ENCODE measurements at regions not wholly inside any gene's neighbourhood (a gene's known extent, or its start where the extent isn't known, plus 50 kb on each side); places are given as distances from the start of the nearest gene placed in this dataset.
"Not testable (repeated sequence)": the region's sequence is repeated elsewhere in the genome, so short reads cannot be mapped to it uniquely, and the experiment has no call there.

DNA sequence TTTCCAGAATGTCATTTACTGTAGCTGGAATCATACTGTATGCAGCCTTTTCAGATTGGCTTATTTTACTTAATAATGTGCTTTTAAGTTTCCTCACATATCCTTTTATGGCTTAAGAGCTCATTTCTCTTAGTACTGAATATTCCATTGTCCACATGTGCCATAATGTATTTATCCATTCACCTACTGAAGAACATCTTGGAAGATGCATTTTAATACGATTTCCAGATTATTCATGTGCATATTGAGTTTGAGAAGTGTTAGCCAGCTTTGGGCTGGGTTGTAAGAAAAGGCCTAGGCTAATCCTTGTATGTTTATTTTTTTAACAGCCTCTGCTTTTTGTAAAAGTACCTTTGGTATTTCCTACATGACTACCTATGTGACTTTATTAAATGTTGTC is 109.3 kb upstream of the MDFIC start:
- DNase-seq: no peak

DNA sequence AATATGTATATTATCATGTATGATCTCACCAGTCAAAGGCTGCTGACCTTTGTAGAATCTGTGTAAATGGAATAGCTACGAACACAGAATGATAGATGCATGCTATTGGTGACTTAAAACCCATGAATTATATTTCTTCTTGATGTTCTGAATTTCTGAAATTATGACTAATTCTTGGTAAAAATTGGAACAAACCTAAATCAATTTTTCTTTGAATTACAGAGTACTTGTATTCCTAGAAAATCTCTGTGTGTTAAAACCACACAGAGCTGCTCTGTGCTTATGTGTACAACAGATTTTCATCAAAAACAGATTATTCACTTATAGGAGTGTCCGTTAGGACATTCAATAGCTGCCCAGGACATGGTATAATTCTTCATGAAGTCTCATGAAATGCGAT is 108.3 kb upstream of the MDFIC start:
- no peak for DNase-seq

DNA sequence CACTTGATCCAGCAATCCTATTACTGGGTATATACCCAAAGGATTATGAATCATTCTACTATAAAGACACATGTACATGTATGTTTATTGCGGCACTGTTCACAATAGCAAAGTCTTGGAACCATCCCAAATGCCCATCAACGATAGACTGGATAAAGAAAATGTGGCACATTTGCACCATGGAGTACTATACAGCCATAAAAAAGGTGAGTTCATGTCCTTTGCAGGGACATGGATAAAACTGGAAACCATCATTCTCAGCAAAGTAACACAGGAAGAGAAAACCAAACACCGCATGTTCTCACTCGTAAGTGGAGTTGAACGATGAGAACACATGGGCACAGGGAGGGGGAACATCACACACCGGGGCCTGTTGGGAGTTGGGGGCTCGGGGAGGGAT is 104.9 kb upstream of the MDFIC start:
- DNase-seq: not testable (repeated sequence)

DNA sequence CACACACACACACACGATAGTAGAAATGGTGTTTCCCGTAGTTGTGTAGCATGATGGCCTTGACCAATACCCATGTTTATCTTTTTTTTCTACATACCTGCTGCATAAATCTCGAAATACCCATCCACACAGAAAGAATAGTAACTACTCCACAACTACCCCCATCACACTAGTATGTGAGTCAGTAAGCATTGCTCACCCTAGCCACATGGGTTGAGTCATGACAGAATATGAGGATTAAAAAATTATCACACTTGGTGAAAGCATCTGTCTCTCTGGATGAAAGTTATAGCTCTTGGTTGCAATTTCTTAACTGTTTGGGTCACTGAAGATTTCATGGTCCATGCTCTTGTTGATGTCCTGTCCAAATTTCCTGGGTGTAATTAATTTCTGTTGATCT is 103.4 kb upstream of the MDFIC start:
- DNase-seq: no peak

DNA sequence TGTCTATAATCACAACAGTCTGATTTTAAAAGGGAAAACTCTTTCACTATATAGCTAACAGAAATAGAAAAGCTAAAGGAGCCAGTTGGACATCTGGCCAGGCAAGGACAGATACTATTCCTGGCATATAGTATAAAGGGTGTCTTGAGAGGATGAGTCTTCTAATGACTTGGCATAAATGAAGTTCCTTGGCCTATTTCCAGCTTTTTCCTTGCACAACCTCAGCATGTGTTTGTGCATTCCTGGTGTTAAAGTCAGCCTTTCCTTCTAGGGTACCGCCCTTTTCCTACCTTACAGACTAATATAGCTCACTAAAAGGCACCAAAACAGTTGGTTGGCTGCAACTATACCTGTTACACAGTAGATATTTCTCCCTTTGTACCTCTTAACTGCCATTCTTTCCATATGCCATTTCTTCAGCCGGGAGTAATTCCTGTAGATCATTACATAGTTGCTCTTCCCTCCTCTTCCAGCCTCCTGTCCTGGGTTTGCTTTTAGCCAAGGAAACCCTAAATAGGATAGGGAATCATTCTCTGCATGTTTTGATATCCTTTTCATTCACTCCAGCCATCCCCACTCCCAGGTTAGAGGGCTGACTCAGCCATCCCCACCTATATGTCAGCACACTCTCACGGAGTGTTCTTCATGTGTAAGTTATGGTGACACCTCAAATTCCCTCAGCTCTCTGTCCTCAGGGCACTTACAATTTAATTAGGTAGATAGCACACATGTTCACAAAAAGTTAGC is 102.1 kb upstream of the MDFIC start:
- DNase-seq: no peak

DNA sequence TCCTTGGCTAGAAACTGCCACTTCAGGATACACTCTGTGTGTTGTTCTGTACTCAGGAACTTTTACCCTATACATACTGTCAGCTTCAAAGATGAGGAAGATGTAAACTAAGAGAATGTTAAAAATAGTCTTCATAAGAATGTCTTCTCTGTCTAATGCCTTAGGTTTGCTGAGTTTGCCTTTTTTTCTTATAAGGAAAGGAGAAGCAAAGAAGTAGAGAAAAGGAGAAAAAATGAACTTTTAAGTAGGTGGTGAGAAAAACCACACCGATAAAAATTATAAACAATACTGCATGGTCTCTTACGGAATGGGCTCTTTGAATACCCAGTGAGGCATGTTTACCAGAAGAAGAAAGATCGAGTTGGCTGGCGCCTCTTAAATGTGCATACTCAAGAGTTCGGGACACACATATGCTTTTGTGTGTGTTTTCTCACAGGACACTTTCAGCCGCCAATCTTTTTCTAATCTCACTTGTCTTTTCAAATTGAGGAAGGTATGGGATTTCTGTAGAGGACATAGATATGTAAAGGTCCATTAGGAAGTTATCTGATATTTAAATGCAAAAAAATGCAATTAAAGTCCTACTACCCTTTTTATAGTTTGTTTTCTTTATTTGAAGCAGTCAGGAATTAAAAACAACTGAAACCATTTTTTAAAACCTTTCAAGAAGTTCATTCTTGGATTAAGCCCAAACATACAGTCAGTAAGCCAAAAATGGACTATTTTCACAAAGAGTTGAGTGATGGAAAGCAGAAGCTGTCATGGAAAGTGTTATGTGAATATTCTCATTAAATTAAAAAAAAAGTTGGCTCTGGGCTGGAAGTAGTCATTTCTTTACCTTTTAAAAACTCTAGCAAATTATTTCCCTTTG is 100.6 kb upstream of the MDFIC start:
- DNase-seq: no peak

DNA sequence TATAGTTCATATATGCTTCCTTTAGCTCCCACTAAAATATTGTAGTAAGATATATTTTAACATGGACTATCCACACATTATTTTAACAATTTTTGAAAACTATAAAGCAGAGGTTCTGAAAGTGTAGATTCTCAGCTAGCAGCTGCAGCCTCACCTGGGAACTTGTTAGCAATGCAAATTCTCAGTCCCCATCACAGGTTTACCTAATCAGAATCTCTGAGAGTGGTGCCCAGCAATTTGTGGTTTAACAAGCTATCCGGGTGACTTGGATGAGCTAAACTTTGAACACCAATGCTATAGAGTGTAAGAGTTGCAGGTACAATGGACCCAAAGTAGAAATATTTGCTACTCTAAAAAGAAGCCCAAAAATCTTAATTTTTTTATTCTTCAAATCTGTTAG is 99.8 kb upstream of the MDFIC start:
- no peak for DNase-seq

DNA sequence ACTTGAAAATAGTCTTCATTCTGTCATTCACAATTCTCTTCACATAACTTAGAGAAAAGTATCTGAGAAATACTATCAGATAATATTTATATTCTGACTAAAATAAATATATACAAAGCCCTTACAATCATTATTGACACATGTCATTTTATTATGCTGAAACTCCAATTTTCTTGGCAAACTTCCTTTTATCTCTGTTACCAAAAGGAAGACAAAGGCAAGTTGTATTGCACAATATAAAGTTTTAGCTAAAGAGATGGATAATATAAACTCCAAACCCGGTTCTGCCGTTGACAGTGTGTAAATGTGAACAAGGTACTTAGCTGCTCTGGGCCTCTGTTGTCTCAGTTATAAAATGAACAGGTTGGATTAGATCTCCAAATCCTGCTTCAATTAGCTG is 99.0 kb upstream of the MDFIC start:
- no peak for DNase-seq

DNA sequence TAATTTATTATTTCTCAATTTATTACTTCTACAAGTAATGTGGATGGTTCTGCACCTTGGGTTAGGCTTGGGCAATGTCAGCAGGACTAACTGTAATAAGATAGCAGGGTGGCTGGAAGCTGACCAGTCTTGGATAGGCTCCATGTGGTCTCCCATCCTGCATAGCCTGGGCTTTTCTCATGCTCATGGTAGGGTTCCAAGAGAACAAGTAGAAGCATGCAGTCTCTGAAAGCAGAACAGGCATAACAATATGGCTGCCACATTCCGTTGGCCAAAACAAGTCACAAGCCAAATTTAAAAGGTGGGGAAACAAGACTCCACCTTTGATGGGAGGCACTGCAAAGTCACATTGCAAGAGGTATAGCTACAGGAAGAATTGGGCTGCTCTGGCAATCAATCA is 98.6 kb upstream of the MDFIC start:
- DNase-seq: no peak

- DNase-seq: peak; percentile 2 to 5
Measured at GRCh38 chr7:114825423-114825951, 96.4 kb upstream of the MDFIC start.

DNA sequence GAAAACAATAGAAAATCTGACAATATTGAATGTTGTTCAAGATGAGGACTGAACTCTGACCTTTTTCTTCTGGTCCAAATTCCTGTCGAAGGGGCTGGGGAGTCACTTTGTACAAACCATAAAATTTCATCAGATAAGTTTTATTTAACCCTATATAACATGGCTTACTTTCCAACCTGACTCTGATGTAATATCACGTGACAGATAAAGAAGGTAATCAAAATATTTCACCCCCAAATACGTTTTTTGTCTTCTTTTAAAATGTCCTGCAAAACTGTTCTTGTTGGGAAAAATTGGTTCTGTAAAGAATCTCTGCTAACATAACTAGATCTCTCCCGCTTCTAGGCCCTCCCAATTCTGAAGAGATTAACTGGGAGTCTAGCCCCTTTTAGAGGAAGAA is 90.9 kb upstream of the MDFIC start:
- no peak for DNase-seq

DNA sequence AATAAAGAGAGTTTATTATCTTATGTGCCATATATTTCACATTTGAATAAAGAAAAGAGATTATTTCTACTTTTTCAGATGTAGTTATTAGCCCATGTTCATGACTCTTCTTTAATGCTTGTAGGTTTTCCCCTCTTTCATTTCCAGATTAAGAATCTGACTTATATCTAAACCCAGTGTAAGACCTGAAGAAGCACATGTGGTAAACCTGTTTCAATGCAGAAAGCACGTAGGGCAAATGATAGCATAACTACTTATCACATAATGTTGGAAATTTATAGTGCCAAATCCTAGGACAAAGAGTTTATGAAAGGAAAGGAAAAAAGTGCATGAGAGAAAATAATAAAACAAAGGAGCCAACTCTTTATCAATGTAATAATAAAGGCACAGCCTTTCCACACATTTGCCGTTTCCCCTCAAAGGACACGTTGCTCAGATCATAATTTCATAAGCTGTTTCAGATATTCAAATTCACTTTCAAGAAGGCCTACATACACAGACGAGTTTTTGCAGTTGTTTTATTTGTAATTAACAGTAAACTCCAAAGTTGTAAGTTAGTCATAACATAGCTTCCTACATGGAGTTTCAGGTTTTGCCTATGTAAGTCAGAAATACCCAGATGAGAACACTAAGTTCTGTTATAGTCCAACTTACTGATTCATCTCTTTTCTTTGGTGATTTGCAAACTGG is 88.8 kb upstream of the MDFIC start:
- DNase-seq: no peak

GRCh38 chr7:114835303-114835702 is 86.6 kb upstream of the MDFIC start:
- no peak for DNase-seq

DNA sequence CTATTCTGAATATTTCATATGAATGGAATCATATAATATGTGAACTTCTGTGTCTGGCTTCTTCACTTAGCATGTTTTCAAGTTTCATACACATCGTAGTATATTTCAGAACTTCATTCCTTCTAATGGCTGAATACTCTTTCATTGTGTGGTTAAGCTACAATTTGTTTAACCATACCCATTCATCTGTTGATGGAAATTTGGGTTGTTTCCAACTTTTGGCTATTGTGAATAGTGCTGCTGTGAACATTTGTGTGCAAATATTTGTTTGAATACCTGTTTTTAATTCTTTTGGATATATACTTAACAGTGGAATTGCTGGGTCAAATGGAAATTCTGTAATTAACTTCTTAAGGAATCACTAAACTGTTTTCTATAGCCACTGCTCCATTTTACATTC is 86.0 kb upstream of the MDFIC start:
- no peak for DNase-seq

DNA sequence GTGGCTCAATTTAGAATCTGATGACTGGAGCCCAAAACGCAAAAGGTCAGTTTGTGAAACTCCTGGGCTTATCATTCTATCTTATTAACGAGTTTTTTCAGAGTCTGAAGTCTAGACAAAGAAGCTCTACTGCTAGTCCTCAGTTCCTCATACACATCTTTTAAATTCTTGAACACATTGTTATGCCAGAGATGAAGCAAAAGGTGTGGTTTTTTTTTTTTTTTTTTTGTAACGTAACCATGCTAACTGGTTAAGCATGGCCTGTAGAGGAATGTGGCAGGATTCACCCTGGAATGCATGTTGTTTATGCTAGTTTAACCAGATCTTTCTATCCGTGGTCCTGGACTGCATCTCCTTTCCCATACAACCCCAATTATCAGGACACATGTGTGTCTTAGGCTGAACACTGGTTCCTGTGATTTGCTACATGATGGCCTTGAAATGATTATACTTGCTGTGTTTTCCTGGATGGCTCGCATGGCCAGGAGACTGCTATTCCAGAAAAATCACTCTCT is 79.3 kb upstream of the MDFIC start:
- DNase-seq: no peak

DNA sequence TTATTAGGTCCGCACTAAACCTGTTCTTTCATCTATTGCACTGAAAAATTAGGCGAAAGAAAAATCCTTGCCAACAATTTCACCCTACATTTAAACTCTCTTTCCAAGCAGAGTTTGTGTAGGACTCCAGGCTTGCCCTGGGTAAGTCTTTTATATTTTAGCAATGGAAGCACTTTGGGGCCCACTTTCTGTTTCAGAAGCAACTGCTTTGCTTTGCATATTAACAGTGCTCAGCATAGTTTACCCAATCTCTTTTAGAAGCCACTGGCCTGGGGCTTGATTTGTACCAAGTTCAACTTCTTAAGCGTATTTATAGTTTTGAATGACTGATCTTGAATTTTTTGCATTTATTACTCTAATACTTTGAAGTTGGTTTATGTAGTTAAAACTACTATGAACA is 78.8 kb upstream of the MDFIC start:
- no peak for DNase-seq

GRCh38 chr7:114851406-114852061 is 70.4 kb upstream of the MDFIC start:
- DNase-seq: no peak

DNA sequence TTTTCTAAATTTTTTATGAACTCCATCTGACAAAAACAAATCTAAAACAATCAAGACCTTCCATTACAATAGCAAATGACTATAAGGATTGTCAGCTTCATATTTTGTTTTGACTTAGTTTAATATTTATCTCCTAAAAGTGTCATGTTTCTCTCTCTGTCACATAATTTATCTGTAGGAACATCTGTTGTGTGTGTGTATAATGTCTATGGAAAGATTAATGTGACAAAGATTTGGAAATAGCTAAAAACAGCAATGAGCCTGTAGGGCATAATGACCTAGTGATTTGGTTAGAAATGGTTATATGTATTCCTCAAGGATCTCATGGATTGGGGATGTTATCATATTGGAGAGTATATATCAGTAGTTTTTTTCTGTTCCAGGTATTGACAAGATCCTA is 69.6 kb upstream of the MDFIC start:
- DNase-seq: no peak

DNA sequence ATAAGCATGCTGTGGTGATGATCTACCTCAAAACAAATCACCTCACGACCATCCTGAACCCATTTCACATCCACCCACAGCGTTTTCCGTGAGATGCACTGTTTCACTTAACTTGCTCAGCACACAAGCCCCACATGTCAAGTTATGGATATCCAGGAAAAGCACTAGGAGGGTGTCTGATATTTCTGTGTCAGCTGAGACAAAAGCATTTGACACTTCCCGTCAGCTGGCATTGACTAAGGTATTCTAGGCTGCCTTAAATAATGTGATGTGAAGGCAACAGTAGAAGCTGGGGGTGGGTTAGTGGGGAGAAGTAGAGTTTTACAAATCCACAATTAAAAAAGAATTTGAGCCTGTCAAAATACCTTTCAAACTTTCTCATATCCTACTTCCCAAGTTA is 68.7 kb upstream of the MDFIC start:
- no peak for DNase-seq

DNA sequence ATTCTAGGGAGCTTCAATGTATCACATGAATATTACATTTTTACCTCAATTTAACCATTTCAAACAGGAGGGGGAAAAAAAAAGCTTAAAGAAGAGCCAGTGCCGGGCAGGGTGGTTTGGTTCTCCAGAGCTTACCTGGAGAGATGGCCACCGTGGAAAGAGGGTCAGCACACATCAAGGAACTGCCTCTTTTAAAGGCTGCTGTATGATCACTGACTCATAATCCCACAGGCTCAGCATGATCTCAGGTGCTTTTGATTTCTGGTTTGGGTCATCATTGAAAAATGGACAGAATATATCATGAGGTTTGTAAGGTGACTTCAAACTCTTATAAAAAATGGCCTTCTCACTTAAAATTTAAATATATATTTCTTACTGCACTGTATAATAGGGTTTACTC is 67.5 kb upstream of the MDFIC start:
- no peak for DNase-seq

GRCh38 chr7:114856625-114857024 is 65.3 kb upstream of the MDFIC start:
- no peak for DNase-seq

DNA sequence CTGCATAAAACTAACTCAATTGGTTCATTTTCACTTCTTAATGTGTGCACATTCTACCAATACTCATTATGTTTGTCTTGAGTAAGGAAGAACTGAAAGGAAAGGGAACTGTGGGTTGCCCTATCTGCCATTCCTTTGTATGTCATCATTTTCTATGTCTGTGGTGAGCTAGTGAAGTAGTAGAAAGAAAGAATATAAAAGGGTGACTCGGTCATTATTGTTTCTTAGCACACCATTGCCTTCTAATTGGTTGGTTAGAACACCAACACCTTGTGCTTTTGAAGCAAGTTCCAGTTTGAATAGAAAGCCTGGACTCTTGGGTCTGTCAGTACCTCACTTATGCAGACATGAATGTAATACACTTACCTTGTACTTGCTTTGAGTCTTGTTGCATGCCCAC is 64.3 kb upstream of the MDFIC start:
- DNase-seq: no peak

- DNase-seq: no peak
Measured at GRCh38 chr7:114859477-114859876, 62.4 kb upstream of the MDFIC start.
